ENCODE measurements at regions not wholly inside any gene's neighbourhood (a gene's known extent, or its start where the extent isn't known, plus 50 kb on each side); places are given as distances from the start of the nearest gene placed in this dataset.

GRCh38 chr4:96152824-96153223 is 312.9 kb downstream of the PDHA2 start:
- no peak overlapping the region for H3K27ac Mint-ChIP-seq (ENCODE audit: unreplicated experiment)
- no peaks in the 10 kb centered on the region for H3K9me3 Mint-ChIP-seq (ENCODE audit: unreplicated experiment)
- H3K27me3 Mint-ChIP-seq (ENCODE audit: unreplicated experiment): no peaks in the 10 kb centered on the region
- H3K36me3 Mint-ChIP-seq (ENCODE audit: unreplicated experiment): no peaks in the 10 kb centered on the region
- H3K4me3 Mint-ChIP-seq (ENCODE audit: unreplicated experiment): no peak overlapping the region
- H3K4me1 Mint-ChIP-seq (ENCODE audit: low read depth, unreplicated experiment): no peaks in the 10 kb centered on the region
- DNase-seq: no peak
- no peak for TF ChIP-seq CTCF (IDR thresholded peaks at IDR 0.05; ENCODE audit: partially characterized antibody, unreplicated experiment)

DNA sequence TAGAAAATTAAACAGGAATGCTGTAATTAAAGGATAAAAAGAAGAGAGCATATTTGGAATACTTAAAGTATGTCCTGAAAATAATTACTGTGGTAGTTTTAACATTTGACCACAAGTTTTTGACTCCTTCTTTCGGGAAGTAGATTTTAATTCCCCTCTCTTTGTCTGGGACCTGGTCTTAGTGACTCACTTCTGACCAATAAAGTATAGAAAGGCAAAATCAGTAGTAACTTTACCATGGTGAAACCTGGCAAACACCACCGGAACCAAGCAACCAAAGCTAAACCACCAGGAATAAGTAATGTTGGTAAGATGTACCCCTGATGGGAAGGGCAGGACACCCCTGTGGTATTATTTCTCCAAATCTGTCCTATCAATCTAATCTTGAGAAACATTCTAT is 314.8 kb downstream of the PDHA2 start:
- TF ChIP-seq CTCF (IDR thresholded peaks at IDR 0.05; ENCODE audit: partially characterized antibody, unreplicated experiment): no peak
- no peak overlapping the region for H3K27ac Mint-ChIP-seq (ENCODE audit: unreplicated experiment)
- no peaks in the 10 kb centered on the region for H3K4me1 Mint-ChIP-seq (ENCODE audit: low read depth, unreplicated experiment)
- no peak for DNase-seq
- H3K9me3 Mint-ChIP-seq (ENCODE audit: unreplicated experiment): no peaks in the 10 kb centered on the region
- no peaks in the 10 kb centered on the region for H3K27me3 Mint-ChIP-seq (ENCODE audit: unreplicated experiment)
- no peak overlapping the region for H3K4me3 Mint-ChIP-seq (ENCODE audit: unreplicated experiment)
- no peaks in the 10 kb centered on the region for H3K36me3 Mint-ChIP-seq (ENCODE audit: unreplicated experiment)

DNA sequence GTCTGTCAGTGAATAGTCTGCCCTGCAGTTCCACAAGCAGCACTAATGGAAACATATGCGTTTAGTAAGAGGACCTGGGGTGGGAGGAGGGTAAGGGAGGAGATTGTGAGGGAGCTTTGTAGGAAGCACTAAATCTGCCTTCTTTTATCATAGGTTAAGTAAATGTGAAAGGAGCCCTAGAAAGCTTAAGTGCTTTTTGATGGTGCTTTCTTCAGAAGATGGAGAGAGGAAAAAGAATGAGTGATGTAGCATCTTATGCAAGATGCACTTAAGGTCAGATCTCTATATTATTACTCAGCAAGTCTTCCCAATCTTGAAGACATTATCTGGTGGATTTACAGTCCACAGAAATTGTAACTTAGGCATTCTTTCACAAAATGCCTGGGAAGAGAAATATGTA is 322.7 kb downstream of the PDHA2 start:
- peaks cover 1% of the 10 kb centered on the region for H3K9me3 Mint-ChIP-seq (ENCODE audit: unreplicated experiment)
- TF ChIP-seq CTCF (IDR thresholded peaks at IDR 0.05; ENCODE audit: partially characterized antibody, unreplicated experiment): no peak

DNA sequence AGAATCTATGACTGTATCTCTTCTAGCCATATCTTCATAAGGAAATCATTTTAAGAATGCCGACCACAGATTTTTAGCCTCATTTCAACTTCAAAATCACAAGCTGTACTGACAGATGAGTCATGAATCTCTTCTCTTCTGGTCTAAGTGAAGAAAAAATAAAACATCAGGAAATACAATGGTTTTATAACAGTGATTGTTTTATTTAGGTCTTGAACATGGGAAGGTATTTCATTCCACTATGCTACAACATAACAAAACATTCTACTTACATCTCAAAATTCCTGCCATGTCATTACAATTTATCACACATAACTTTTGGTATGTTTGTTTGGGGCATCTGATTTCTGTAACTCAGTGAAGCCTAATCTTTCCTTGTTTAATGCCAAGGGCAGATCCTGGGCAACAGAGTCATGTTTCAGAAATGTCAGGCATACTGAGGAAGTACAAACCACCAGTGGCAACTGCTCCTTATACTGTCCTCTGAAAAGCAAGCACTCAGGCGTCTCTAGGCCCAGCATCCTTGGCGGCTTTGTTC is 325.0 kb downstream of the PDHA2 start:
- Mint-ChIP-seq H3K27ac (ENCODE audit: unreplicated experiment) (no peak overlapping the region), H3K27me3 (ENCODE audit: unreplicated experiment) (no peaks in the 10 kb centered on the region), H3K4me3 (ENCODE audit: unreplicated experiment) (no peak overlapping the region), H3K4me1 (ENCODE audit: low read depth, unreplicated experiment) (no peaks in the 10 kb centered on the region), H3K36me3 (ENCODE audit: unreplicated experiment) (no peaks in the 10 kb centered on the region), H3K9me3 (ENCODE audit: unreplicated experiment) (peaks cover 1% of the 10 kb centered on the region)
- no peak for TF ChIP-seq CTCF (IDR thresholded peaks at IDR 0.05; ENCODE audit: partially characterized antibody, unreplicated experiment)
- no peak for DNase-seq

More for the DNA sequence above, 322.7 kb downstream of the PDHA2 start:
- Mint-ChIP-seq H3K4me1 (ENCODE audit: low read depth, unreplicated experiment) (no peaks in the 10 kb centered on the region), H3K4me3 (ENCODE audit: unreplicated experiment) (no peak overlapping the region), H3K27ac (ENCODE audit: unreplicated experiment) (no peak overlapping the region), H3K27me3 (ENCODE audit: unreplicated experiment) (no peaks in the 10 kb centered on the region), H3K36me3 (ENCODE audit: unreplicated experiment) (no peaks in the 10 kb centered on the region)
- DNase-seq: no peak

GRCh38 chr4:96166806-96167205 is 326.9 kb downstream of the PDHA2 start:
- H3K4me1 Mint-ChIP-seq (ENCODE audit: low read depth, unreplicated experiment): no peaks in the 10 kb centered on the region
- peaks cover 1% of the 10 kb centered on the region for H3K9me3 Mint-ChIP-seq (ENCODE audit: unreplicated experiment)
- no peak overlapping the region for H3K4me3 Mint-ChIP-seq (ENCODE audit: unreplicated experiment)
- no peak for TF ChIP-seq CTCF (IDR thresholded peaks at IDR 0.05; ENCODE audit: partially characterized antibody, unreplicated experiment)
- no peak for DNase-seq
- no peaks in the 10 kb centered on the region for H3K27me3 Mint-ChIP-seq (ENCODE audit: unreplicated experiment)
- no peak overlapping the region for H3K27ac Mint-ChIP-seq (ENCODE audit: unreplicated experiment)
- H3K36me3 Mint-ChIP-seq (ENCODE audit: unreplicated experiment): no peaks in the 10 kb centered on the region

Data from glutamatergic neuron (in vitro differentiated cells).